IPS-NIHi11 (cell line): ENCODE measurements at regions not wholly inside any gene's neighbourhood (a gene's known extent, or its start where the extent isn't known, plus 50 kb on each side); places are given as distances from the start of the nearest gene placed in this dataset.
"Not testable (repeated sequence)": the region's sequence is repeated elsewhere in the genome, so short reads cannot be mapped to it uniquely, and the experiment has no call there.

ENCODE experiments used
- DNase-seq: peaks from one replicate; pipeline ENCODE4 v3.0.0; 2012; ENCODE audit warnings: mixed read lengths, low spot score

- no peak for DNase-seq
These were observed 415.9 kb upstream of the TMPRSS15 start for GRCh38 chr21:18819507-18819906.

- DNase-seq, result no peak
These were observed 423.0 kb upstream of the TMPRSS15 start for GRCh38 chr21:18826562-18826961.

GRCh38 chr21:18831942-18832676, 428.5 kb upstream of the TMPRSS15 start:
- no peak for DNase-seq

- no peak for DNase-seq
These were observed 429.4 kb upstream of the TMPRSS15 start for GRCh38 chr21:18832950-18833349.

- DNase-seq, result not testable (repeated sequence)
These were observed 430.5 kb upstream of the TMPRSS15 start for GRCh38 chr21:18834121-18834520.

- DNase-seq, result peak; percentile 24
These were observed 436.7 kb upstream of the TMPRSS15 start for GRCh38 chr21:18840239-18840638.

GRCh38 chr21:18857606-18858005, 454.0 kb upstream of the TMPRSS15 start:
- not testable (repeated sequence) for DNase-seq

GRCh38 chr21:18869104-18869503, 465.5 kb upstream of the TMPRSS15 start:
- no peak for DNase-seq

GRCh38 chr21:18877917-18878316, 474.3 kb upstream of the TMPRSS15 start:
- no peak for DNase-seq

- no peak for DNase-seq
These were observed 484.5 kb upstream of the TMPRSS15 start for GRCh38 chr21:18887922-18888602.

GRCh38 chr21:18893406-18893805, 489.8 kb upstream of the TMPRSS15 start:
- no peak for DNase-seq

- no peak for DNase-seq
These were observed 490.8 kb upstream of the TMPRSS15 start for GRCh38 chr21:18894387-18894786.

- no peak for DNase-seq
These were observed 495.7 kb upstream of the TMPRSS15 start for GRCh38 chr21:18899261-18899660.

- no peak for DNase-seq
These were observed 499.1 kb upstream of the TMPRSS15 start for GRCh38 chr21:18902660-18903059.

- DNase-seq, result no peak
These were observed 503.5 kb upstream of the TMPRSS15 start for GRCh38 chr21:18907076-18907475.

GRCh38 chr21:18908641-18909040, 505.1 kb upstream of the TMPRSS15 start:
- no peak for DNase-seq

- no peak for DNase-seq
These were observed 510.3 kb upstream of the TMPRSS15 start for GRCh38 chr21:18913914-18914313.

GRCh38 chr21:18914570-18914969, 511.0 kb upstream of the TMPRSS15 start:
- no peak for DNase-seq

- DNase-seq, result no peak
These were observed 514.0 kb upstream of the TMPRSS15 start for GRCh38 chr21:18917622-18918021.

- DNase-seq, result no peak
These were observed 527.7 kb upstream of the TMPRSS15 start for GRCh38 chr21:18931237-18931636.

GRCh38 chr21:18937337-18937736, 533.8 kb upstream of the TMPRSS15 start:
- DNase-seq, result no peak

GRCh38 chr21:18940791-18941190, 537.2 kb upstream of the TMPRSS15 start:
- DNase-seq, result no peak

- DNase-seq, result no peak
These were observed 546.6 kb upstream of the TMPRSS15 start for GRCh38 chr21:18950045-18950740.
